HG03103 (cell line): ENCODE measurements at regions not wholly inside any gene's neighbourhood (a gene's known extent, or its start where the extent isn't known, plus 50 kb on each side); places are given as distances from the start of the nearest gene placed in this dataset.

Experiments
- ATAC-seq: cut with Tn5 transposase; IDR thresholded peaks from one replicate; pipeline ENCODE4 v1.9.1; 2021; ENCODE audit warnings: low read depth; ENCODE audit not compliant: unreplicated experiment

DNA sequence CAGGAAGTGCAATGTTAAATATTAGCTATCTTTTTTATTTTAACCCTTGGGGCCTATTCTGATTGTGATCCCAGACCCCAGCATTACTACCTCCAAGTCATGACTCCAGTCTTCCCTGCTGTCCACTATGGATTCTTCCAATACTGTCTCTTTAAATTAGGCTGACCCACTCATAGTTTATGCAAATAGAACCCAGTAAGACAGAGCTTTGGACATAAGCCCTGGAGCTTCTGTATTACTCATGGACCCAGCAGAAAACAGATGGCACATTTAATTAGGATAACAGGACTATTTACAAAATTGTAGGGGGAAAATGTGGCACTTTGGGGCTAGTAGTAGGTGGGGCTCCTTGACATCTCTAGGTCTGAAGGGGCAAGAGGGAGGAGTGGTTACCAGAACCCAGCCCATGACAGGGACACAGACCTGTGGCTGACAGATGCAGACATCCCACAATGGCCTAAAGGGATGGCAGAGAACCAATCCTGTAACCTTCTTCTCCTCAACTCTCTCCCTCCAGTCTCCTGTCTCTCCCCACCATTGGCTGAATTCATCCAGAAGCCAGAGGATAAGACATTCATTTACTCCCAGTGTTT lies 233.5 kb downstream of the OMA1 start:
- no peak for ATAC-seq

- ATAC-seq = no peak
These were observed 234.1 kb downstream of the OMA1 start for GRCh38 chr1:58312461-58312860.

DNA sequence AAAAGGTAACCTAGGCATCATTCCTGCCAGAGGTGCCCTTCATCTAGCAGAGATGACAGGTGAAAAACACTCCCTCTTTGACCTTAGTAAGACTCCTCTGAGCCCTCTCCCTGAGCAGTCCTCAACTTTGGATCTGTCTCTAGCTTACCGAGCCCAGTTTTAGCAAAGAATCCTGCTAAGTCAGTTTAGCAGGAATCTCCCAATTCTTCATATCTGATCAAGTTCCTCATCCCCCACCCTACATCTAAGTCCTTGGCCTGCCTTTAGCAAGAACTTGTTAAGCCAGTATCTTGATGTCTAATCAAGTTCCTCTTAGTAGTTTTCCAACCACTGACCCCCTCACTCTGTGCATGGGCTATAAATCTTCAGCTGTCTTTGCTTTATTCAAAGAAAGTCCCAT lies 235.6 kb downstream of the OMA1 start:
- no peak for ATAC-seq

GRCh38 chr1:58310469-58310868 lies 236.1 kb downstream of the OMA1 start:
- ATAC-seq = no peak

- no peak for ATAC-seq
These were observed 238.3 kb downstream of the OMA1 start for GRCh38 chr1:58308206-58308605.

DNA sequence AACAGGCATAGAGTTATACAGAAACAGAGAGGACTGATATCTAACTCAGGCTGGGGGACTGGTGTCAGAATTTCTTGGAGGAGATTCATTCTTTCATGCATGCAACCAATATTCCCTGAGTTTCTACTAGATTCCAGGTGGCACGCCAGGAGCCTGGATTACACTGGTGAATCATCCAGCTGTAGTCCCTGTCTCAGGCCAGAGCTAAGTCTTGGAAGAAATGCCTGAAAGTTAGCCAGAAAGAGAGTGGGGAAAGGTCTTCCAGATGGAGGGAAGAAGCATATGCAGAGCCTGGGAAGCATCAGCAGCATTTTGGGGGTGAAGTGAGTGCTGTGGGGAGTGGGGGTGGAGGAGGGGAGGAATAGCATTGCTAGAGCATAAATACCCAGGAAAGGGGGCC lies 239.1 kb downstream of the OMA1 start:
- ATAC-seq = no peak

DNA sequence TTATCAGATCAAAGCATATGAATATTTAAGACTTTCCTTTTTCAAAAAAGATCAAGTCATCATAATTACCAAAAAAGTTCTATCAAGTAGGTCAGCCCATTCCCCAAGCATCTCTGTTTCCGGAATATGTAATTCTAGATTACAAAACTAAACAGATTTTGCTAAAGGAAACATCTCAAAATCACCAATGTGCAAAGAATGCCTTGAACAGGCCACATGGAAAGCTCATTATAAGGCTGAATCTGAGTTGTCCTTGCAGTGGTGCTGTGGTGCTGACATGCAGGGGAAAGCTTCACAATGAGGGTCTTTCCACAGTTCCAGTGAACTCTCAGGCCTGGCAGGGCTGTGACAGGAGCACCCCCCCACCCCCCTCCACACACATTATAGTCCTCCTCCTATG lies 240.9 kb downstream of the OMA1 start:
- ATAC-seq = no peak

- ATAC-seq = no peak
These were observed 242.1 kb downstream of the OMA1 start for GRCh38 chr1:58304346-58304975.

- no peak for ATAC-seq
These were observed 242.7 kb downstream of the OMA1 start for GRCh38 chr1:58303841-58304240.

GRCh38 chr1:58293388-58293787 lies 253.1 kb downstream of the OMA1 start:
- no peak for ATAC-seq

DNA sequence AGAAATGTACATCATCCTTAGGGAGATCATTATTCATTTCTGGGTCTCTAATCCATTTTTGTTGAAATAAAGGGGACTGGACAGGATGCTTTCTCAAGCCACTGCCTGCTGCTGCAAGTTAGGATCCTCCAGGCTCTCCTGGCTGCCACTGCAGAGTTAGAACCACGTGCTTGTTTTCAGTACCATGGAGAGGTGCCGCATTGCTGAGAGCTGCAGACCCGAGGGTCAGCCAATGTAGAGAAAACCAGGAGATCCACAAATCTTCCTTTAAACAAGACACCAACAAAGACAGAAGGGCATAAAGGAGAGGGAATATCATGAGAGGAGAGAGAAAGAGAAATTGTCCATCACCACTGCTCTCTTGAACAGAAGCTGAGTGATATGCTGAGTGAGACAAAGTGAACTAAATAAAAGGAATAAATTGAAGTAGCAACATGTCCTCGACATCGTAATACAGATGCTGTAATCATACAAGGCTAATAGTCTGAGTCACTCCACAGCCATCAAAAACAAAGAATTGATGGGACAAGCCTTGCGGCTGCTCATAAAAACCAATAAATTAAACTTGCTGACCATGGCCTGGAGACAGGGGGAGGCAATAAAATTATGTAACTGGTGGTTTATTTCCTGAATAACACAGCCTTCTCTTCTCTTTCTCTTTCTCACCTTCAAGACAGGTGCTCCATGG lies 255.7 kb downstream of the OMA1 start:
- no peak for ATAC-seq

- ATAC-seq = no peak
These were observed 257.8 kb downstream of the OMA1 start for GRCh38 chr1:58288624-58289142.

GRCh38 chr1:58287894-58288623 lies 258.5 kb downstream of the OMA1 start:
- no peak for ATAC-seq

DNA sequence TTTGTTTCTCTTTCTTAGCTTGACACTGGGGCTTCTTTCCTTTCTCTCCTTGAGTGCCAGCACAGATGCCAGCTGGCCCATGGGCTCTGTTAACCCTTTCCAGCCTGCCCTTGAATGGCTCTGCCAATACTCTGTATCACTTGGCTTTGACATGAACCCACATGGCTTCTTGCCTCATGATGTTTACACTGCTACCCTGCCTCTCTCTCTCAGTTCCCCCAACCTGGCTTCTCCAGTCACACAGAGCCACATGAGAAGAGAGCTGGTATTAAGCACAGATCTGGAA lies 262.4 kb downstream of the OMA1 start:
- no peak for ATAC-seq

- ATAC-seq = no peak
These were observed 262.9 kb downstream of the OMA1 start for GRCh38 chr1:58283388-58284224.

- ATAC-seq = no peak
These were observed 263.7 kb downstream of the OMA1 start for GRCh38 chr1:58282623-58283387.

DNA sequence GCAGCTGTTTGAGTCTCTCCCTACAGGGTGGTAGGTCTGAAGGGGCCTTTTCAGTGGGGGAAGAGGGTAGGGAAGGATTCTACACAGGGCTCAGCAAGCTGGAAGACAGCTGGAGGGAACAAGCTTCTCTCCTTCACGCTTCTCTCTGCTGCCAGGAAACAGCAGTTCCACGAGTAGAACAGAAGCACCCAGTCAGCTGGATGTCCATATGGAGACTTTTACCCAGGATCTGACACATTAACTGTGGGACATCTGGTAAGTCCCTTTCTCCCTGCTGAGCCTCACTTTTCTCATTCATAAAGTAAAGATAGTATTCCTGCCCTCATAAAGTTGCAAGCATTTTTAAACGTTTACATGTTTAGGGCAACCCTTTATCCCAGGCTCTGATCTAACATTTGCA lies 280.3 kb downstream of the OMA1 start:
- ATAC-seq = no peak

- ATAC-seq = no peak
These were observed 282.1 kb downstream of the OMA1 start for GRCh38 chr1:58264462-58264861.

- ATAC-seq = no peak
These were observed 283.8 kb downstream of the OMA1 start for GRCh38 chr1:58262702-58263101.

DNA sequence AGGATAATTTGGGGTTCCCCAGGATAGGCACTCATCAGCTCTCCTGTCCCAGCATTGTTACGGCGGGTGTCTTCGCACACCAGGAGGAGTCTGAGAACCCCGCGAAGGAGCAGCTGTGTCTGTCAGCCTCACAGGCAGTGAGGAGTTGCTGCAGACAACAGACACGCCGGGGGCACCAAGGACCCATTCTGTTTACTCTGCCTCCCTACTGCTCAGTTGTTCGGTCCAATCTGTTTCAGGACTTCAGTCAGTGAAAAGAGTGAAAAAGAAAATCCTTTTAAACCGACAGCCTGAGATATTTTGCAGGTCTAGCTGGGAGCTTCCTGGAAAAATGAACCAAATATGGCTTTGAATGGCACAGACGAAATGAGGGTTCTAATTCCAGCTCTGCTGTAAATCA lies 288.4 kb downstream of the OMA1 start:
- no peak for ATAC-seq
